Glomerular visceral epithelial cell (primary cell): ENCODE measurements at regions not wholly inside any gene's neighbourhood (a gene's known extent, or its start where the extent isn't known, plus 50 kb on each side); places are given as distances from the start of the nearest gene placed in this dataset.
"Not testable (repeated sequence)": the region's sequence is repeated elsewhere in the genome, so short reads cannot be mapped to it uniquely, and the experiment has no call there.

Source experiments
- DNase-seq: peaks from one replicate; pipeline ENCODE4 v3.0.0-alpha.2; 2016; ENCODE audit errors: extremely low spot score

DNA sequence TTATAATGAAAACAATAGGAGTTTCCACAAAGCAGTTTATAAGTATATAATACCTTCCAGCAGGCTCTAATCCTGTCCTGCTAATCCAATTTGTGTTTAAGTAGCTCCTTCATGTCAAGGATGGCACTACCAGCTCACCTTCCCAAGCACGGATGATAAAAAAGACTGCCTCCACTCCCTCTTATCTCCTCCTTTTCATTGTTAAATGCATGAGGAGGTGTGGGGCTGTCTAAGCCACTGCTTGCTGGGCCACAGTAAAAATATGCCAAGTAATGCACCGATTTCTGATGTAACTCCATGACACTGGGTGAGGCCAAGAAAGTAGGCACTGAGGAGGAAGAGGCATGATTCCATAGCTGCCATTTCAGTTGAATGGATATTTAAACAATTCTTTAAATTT, 193.1 kb downstream of the ZIC5 start:
- DNase-seq = no peak

DNA sequence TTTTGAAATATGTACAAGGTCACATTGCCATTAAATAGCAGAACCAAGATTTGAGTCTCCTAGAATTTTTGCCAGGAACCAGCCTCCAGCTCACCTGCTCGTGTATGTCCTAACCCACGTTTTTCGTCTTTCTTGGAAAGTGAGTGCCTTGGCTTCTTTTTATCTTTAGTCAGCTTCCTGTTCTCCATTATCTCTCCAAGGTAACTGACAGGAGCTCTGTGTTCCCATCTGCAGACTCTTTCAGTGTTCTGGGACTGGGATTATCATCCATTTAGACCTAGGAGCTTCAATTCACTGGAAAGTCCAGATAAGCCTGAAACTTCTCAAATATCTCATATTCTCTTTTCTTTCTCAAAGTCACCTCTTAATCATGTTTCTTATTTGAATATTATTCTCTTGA, 193.7 kb downstream of the ZIC5 start:
- no peak for DNase-seq

DNA sequence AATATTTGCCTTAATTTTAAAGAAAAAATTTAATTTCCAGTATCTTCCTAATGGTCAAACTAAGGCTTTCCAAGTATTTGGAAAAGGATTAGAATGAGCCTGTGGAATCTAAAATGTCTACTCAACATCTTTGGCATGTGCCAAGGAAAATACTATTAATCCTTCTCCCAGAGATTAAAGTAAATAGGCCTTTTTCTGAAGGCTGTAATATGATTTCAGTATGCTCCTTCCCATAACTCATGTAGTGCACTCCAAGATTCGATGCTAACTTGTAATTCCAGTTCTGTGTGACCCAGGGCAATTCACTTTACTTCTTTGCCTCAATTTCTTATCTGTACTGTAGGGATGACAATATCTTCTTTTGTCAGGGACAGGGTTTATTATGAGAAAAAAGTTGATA, 196.9 kb downstream of the ZIC5 start:
- DNase-seq = no peak

DNA sequence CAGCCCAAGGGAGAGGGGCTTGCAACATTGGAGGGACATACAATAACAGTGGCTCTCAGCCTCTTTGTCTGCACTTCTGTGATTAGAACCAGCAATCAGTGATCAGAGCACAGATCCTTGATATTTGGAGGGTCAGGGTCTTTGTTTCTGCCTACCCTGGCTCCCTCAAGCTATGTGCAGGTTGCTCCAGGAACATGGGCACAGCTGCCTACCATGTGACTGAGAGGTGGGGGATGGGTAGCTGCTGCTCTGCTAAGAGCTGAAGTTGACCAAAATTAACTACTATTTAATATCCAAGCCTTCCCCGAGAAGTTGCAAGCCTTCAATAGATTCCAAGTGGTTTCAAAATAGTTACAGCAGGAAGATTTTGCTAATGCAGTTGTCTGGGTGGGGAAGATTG, 202.6 kb downstream of the ZIC5 start:
- DNase-seq = no peak

DNA sequence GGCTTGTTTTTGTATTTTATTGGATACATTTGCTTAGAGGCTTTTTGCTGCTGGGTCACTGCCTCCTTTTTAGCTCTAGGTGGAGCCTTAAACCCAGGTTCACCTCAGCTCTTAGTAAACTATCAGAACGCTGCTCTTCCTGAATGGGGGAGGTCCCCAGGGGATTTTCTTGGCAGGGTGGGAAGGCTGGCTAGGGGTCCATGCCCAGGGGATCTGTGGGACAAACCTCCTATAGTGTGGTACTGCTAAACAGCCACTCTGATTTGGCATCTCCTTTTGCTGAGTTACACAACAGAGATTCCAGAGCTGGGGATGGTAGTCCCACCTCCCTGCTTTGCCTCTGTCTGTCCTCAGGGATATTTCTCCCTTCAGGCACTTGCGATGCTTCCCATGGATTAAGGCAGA, 204.9 kb downstream of the ZIC5 start:
- peak; percentile 12 for DNase-seq

- DNase-seq = no peak
These were observed 205.7 kb downstream of the ZIC5 start for GRCh38 chr13:99765869-99766268.

DNA sequence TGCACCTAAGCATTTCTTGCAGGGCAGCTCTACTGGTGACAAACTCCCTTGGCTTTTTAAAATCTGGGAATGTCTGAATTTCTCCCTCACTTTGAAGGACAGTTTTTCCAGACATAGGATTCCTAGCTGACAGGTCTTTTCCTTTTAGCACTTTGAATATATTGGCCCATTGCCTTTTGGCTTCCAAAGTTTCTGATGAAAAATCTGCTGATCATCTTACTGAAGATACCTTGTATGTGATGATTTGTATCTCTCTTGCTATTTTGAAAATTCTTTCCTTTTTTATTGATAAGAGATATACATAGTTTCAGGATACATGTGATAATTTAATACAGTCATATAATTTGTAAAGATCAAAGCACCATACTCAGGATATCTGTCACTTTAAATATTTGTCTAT, 211.1 kb downstream of the ZIC5 start:
- no peak for DNase-seq

DNA sequence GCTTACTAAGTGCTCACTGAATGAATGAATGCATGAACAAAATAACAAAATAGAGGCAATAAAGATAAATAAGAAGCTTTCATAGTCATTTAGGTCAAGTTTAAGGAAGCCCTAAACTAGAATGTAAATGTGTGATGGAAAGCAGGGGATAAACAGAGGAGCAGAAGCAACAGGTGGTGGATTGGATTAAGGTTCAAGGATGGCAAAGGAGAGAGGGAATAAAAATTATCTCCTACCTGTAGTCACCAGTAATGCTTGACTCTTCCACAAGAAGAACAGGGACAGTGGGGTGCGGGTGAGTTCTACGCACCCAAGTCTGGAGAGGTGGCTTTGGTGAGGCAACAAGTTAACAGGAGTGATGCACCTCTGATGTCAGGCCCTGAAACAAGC, 212.4 kb downstream of the ZIC5 start:
- no peak for DNase-seq

- DNase-seq = no peak
These were observed 213.0 kb downstream of the ZIC5 start for GRCh38 chr13:99758460-99759162.

DNA sequence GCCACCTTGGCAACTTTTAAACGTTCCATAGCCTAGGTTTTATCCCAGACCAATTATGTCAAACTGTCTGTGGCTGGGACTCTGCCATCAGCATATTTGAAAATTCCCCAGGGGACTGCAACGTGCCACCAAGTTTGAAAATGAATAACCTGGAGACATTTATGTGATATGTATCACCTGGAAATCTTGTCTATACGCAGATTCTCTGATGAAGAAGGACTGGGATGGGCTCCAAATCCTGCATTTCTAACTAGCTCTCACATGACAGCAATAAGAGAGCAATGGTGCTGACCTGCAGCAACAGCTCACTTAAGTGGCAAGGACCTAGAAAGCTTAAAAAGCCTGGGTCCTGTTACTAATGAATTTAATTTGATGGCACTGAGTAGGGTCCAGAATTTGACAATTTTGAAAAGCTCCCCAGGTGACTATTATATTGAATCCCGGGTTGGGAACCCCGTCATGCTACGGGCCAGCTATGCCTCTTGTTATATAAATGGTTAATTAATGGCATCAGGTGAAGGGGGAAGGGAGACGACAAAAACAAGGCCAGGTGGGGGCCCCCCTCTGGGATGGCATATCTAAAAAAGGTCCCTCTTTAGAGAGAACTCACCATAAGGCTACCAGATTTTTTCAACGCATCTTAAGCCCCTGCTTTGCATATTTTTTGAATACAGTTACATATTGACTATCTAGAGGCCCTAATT, 213.7 kb downstream of the ZIC5 start:
- no peak for DNase-seq

DNA sequence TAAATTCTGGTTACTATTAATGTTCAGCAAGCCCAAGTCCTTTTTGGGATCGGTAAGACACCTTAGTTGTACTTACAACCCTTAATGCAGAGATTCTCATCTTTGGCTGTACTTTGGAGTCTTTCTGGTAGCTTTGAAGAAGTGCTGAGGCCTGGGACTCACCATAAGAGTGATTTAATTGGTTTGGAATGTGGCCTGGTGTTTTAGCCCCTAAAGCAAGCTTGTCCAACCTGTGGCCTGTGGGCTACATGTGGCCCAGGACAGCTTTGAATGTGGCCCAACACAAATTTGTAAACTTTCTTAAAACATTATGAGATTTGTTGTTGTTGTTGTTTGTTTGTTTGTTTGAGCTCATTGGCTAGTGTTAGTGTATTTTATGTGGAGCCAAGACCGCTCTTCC, 215.3 kb downstream of the ZIC5 start:
- DNase-seq = no peak

- DNase-seq = not testable (repeated sequence)
These were observed 216.8 kb downstream of the ZIC5 start for GRCh38 chr13:99754750-99755149.

GRCh38 chr13:99752373-99752772, 219.2 kb downstream of the ZIC5 start:
- DNase-seq = no peak

DNA sequence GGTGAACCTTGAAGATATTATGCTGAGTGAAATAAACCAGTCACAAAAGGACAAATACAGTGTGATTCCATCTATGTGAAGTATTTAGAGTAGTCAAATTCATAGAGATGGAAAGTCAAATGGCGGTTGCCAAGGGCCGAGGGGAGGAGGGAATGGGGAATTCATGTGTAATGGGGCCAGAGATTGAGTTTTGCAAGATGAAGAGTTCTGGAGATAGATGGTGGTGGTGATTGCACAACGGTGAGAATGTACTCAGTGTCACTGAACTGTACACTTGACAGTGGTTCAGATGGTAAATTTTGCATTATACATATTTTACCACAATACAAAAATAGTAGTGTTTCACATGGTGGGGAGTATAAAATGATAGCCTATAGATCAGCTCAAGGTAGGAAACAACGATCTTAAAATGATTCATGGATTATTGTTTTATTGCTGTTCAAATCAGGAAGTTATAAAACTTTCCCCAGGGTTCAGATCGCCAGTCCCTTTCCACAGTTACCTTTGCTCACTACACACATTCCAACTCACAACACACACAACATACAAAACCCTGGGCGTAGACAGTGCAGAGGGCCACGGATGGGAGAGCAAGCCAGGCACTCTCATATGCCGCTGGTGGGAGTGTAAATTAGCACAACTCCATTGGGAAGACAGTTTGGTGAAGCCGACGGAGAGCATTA, 219.9 kb downstream of the ZIC5 start:
- no peak for DNase-seq

GRCh38 chr13:99750951-99751350, 220.6 kb downstream of the ZIC5 start:
- DNase-seq = no peak

GRCh38 chr13:99749271-99750019, 222.1 kb downstream of the ZIC5 start:
- no peak for DNase-seq

GRCh38 chr13:99747403-99747710, 224.2 kb downstream of the ZIC5 start:
- DNase-seq = no peak

GRCh38 chr13:99746637-99747402, 224.7 kb downstream of the ZIC5 start:
- no peak for DNase-seq

DNA sequence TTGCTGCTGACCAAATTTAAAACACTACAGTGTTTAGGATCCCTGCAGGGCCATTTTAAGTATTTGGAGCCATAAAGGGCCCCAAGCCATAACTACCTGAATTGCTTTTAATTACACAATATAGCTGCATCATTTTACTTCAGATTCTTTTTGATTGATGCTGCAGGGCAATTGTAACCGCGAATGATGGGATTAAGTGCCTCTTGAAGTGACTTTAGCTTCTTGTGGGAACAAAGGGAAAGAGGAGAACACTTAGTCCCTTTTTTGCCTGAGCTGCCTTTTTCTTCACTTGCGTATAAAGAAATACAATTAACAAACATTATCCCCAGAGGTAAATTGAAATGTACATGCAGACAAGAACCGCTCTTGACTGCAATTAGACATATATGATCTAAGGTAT, 228.5 kb downstream of the ZIC5 start:
- DNase-seq = no peak

- no peak for DNase-seq
These were observed 229.6 kb downstream of the ZIC5 start for GRCh38 chr13:99741960-99742359.

- no peak for DNase-seq
These were observed 231.2 kb downstream of the ZIC5 start for GRCh38 chr13:99740251-99740979.
